H1 (cell line): ENCODE measurements at regions not wholly inside any gene's neighbourhood (a gene's known extent, or its start where the extent isn't known, plus 50 kb on each side); places are given as distances from the start of the nearest gene placed in this dataset.

ENCODE experiments used
- CTCF ChIA-PET: fragments of 300-600 bp; sonication (Branson Sonifier 250); formaldehyde crosslinking; loops from one replicate; lab custom pipeline; 2021; ENCODE audit not compliant: partially characterized antibody; lab: Charles Lee
- POLR2A ChIA-PET: fragments of 300-600 bp; sonication (Branson Sonifier 250); formaldehyde crosslinking; loops from one replicate; lab custom pipeline; 2021; ENCODE audit warnings: inconsistent platforms; ENCODE audit not compliant: partially characterized antibody; lab: Charles Lee
- DNase-seq, 2 experiments: peaks; one replicate each; pipeline versions ENCODE4 v3.0.0 to v3.0.0-alpha.2; 2010 to 2022; ENCODE audit warnings: low spot score in 2 of 2, low read depth in 1 of 2, mixed read lengths in 1 of 2
- FAIRE-seq: peaks from 2 replicates; lab custom pipeline; 2011; peaks lifted over from hg19 to GRCh38; lab: Jason Lieb, UNC
- H2AFZ ChIP-seq: 2 replicates; pipeline ENCODE4 v1.8.1; 2012; ENCODE audit warnings: low read length, inconsistent platforms
- H2AK5ac ChIP-seq: 2 replicates; pipeline ENCODE4 v1.6.1; 2013; ENCODE audit warnings: low read depth, low read length
- H2BK120ac ChIP-seq: replicated peaks from 2 replicates; pipeline ENCODE3; 2013; ENCODE audit warnings: low read depth, low read length, inconsistent platforms
- H2BK12ac ChIP-seq: 2 replicates; pipeline ENCODE4 v1.6.1; 2013; ENCODE audit warnings: low read depth, low read length
- H2BK15ac ChIP-seq: 2 replicates; pipeline ENCODE4 v1.6.1; 2013; ENCODE audit warnings: low read length
- H2BK20ac ChIP-seq: 2 replicates; pipeline ENCODE4 v1.6.1; 2013; ENCODE audit warnings: low read length
- H2BK5ac ChIP-seq: 2 replicates; pipeline ENCODE4 v1.6.1; 2013; ENCODE audit warnings: low read depth, low read length
- H3K14ac ChIP-seq: 2 replicates; pipeline ENCODE4 v1.6.1; 2013; ENCODE audit warnings: inconsistent platforms; ENCODE audit not compliant: insufficient read length
- H3K18ac ChIP-seq: 2 replicates; pipeline ENCODE4 v1.6.1; 2013; ENCODE audit warnings: low read length; ENCODE audit errors: extremely low read depth
- H3K23ac ChIP-seq: 2 replicates; pipeline ENCODE4 v1.6.1; 2013; ENCODE audit warnings: inconsistent platforms; ENCODE audit not compliant: insufficient read length
- H3K23me2 ChIP-seq: 2 replicates; pipeline ENCODE4 v1.6.1; 2013; ENCODE audit warnings: low read depth, low read length
- H3K27ac ChIP-seq: 2 replicates; pipeline ENCODE4 v1.6.1; 2011; ENCODE audit warnings: low read depth, low read length, inconsistent platforms
- H3K27me3 ChIP-seq, 4 experiments: replicated peaks in 1 of 4; 1 replicate in 1 of 4; 2 replicates in 3 of 4; pipeline versions ENCODE4 v1.6.1 to v1.8.1; 2011 to 2013; ENCODE audit warnings: low read length in 3 of 4, mild to moderate bottlenecking in 3 of 4, inconsistent platforms in 2 of 4, mixed read lengths in 2 of 4, moderate library complexity in 1 of 4; ENCODE audit not compliant: control insufficient read depth in 3 of 4, insufficient read depth in 3 of 4; ENCODE audit errors: extremely low read depth in 1 of 4
- H3K36me3 ChIP-seq, 4 experiments: 2 replicates each; pipeline versions ENCODE4 v1.6.1 to v1.8.1; 2011 to 2013; ENCODE audit warnings: mild to moderate bottlenecking in 4 of 4, low read length in 3 of 4, moderate library complexity in 2 of 4, control low read depth in 1 of 4, inconsistent platforms in 1 of 4; ENCODE audit not compliant: insufficient read depth in 4 of 4, control insufficient read depth in 2 of 4
- H3K4ac ChIP-seq: replicated peaks from 2 replicates; pipeline ENCODE3; 2013; ENCODE audit warnings: low read length, low read depth, mixed read lengths, inconsistent platforms; ENCODE audit not compliant: insufficient read length
- H3K4me1 ChIP-seq, 4 experiments: replicated peaks in 1 of 4; 1 replicate in 1 of 4; 2 replicates in 3 of 4; pipeline versions ENCODE4 v1.6.1 to v1.8.1; 2011 to 2013; ENCODE audit warnings: low read length in 3 of 4, inconsistent platforms in 2 of 4, mixed read lengths in 1 of 4; ENCODE audit not compliant: insufficient read depth in 4 of 4, control insufficient read depth in 3 of 4
- H3K4me2 ChIP-seq, 2 experiments: 2 replicates each; pipeline versions ENCODE4 v1.6.1 to v1.8.1; 2011 to 2013; ENCODE audit warnings: low read depth in 2 of 2, low read length in 2 of 2, control low read depth in 1 of 2, inconsistent platforms in 1 of 2, mild to moderate bottlenecking in 1 of 2; ENCODE audit not compliant: insufficient read depth in 1 of 2
- H3K4me3 ChIP-seq, 4 experiments: fragments of 200-600, 300-600 bp in 1 of 4; sonication (generic), shearing (Covaris generic), sonication (Bioruptor Twin) in 1 of 4; 2 replicates each; pipeline versions ENCODE4 v1.5.1 to v1.8.1; 2011 to 2016; ENCODE audit warnings: low read length in 4 of 4, low read depth in 3 of 4, control low read depth in 2 of 4, inconsistent platforms in 2 of 4, mild to moderate bottlenecking in 2 of 4, mixed read lengths in 1 of 4, moderate library complexity in 1 of 4; ENCODE audit not compliant: insufficient read depth in 2 of 4; ENCODE audit errors: extremely low read depth in 1 of 4
- H3K56ac ChIP-seq: replicated peaks from 2 replicates; pipeline ENCODE3; 2013; ENCODE audit warnings: low read depth, mild to moderate bottlenecking, mixed read lengths, low read length, inconsistent platforms; ENCODE audit not compliant: insufficient read length
- H3K79me1 ChIP-seq: 2 replicates; pipeline ENCODE4 v1.6.1; 2013; ENCODE audit warnings: low read depth, low read length, control low read depth
- H3K79me2 ChIP-seq, 2 experiments: 2 replicates each; pipeline versions ENCODE4 v1.6.1 to v1.8.1; 2012 to 2013; ENCODE audit warnings: low read length in 2 of 2, mild to moderate bottlenecking in 2 of 2, inconsistent platforms in 1 of 2; ENCODE audit not compliant: insufficient read depth in 2 of 2, control insufficient read depth in 1 of 2
- H3K9ac ChIP-seq, 4 experiments: replicated peaks in 1 of 4; 1 replicate in 1 of 4; 2 replicates in 3 of 4; pipeline versions ENCODE4 v1.6.1 to v1.8.1; 2011 to 2013; ENCODE audit warnings: low read depth in 3 of 4, low read length in 3 of 4, control low read depth in 2 of 4, mild to moderate bottlenecking in 2 of 4, moderate library complexity in 2 of 4, inconsistent platforms in 1 of 4; ENCODE audit errors: extremely low read depth in 1 of 4
- H3K9me3 ChIP-seq, 2 experiments: 2 replicates each; pipeline versions ENCODE4 v1.6.1 to v1.8.1; 2012 to 2013; ENCODE audit warnings: mild to moderate bottlenecking in 2 of 2, moderate library complexity in 2 of 2, control low read depth in 1 of 2, inconsistent platforms in 1 of 2, low read depth in 1 of 2, low read length in 1 of 2, mixed read lengths in 1 of 2; ENCODE audit not compliant: insufficient read depth in 2 of 2
- H4K20me1 ChIP-seq, 2 experiments: replicated peaks in 1 of 2; 2 replicates each; pipeline versions ENCODE3 to v1.8.1; 2011 to 2013; ENCODE audit warnings: inconsistent platforms in 2 of 2, low read length in 2 of 2, mild to moderate bottlenecking in 1 of 2; ENCODE audit not compliant: insufficient read depth in 2 of 2, control insufficient read depth in 1 of 2
- H4K5ac ChIP-seq: 2 replicates; pipeline ENCODE4 v1.6.1; 2013; ENCODE audit warnings: low read length, low read depth, mixed read lengths, inconsistent platforms; ENCODE audit not compliant: insufficient read length
- H4K8ac ChIP-seq: 2 replicates; pipeline ENCODE4 v1.8.0; 2013; ENCODE audit warnings: mild to moderate bottlenecking, moderate library complexity, low read length, inconsistent platforms; ENCODE audit not compliant: insufficient read depth; ENCODE audit errors: extremely low read depth
- H4K91ac ChIP-seq: replicated peaks from 2 replicates; pipeline ENCODE3; 2013; ENCODE audit warnings: low read length, mixed read lengths, inconsistent platforms; ENCODE audit not compliant: insufficient read length
- CEBPB ChIP-seq: IDR thresholded peaks from 2 replicates; pipeline ENCODE4 v1.6.1; 2012; ENCODE audit warnings: low read depth, low read length
- CTCF ChIP-seq, 3 experiments: IDR thresholded peaks; 1 replicate in 2 of 3; 2 replicates in 1 of 3; pipeline versions ENCODE4 v1.5.1 to v1.6.1; 2011; ENCODE audit warnings: low read length in 3 of 3, mild to moderate bottlenecking in 3 of 3, inconsistent platforms in 2 of 3, low read depth in 1 of 3, moderate library complexity in 1 of 3; ENCODE audit not compliant: insufficient read depth in 1 of 3; ENCODE audit errors: control extremely low read depth in 1 of 3
- EGR1 ChIP-seq: IDR thresholded peaks from 2 replicates; pipeline ENCODE4 v1.6.1; 2011; ENCODE audit warnings: low read depth, low read length, borderline replicate concordance
- EZH2 ChIP-seq: fragments of 200-600 bp; sonication (generic); IDR thresholded peaks from 2 replicates; pipeline ENCODE4 v1.7.1; 2012; ENCODE audit warnings: low read depth, mild to moderate bottlenecking, moderate library complexity, low read length, inconsistent platforms; ENCODE audit not compliant: severe bottlenecking
- GABPA ChIP-seq: IDR thresholded peaks from 2 replicates; pipeline ENCODE4 v1.6.1; 2011; ENCODE audit warnings: mild to moderate bottlenecking, low read length, moderate library complexity, borderline replicate concordance; ENCODE audit not compliant: insufficient read depth
- HDAC6 ChIP-seq: IDR thresholded peaks from one replicate; pipeline ENCODE4 v1.7.1; 2012; ENCODE audit warnings: low read depth, mild to moderate bottlenecking, inconsistent platforms, low read length, moderate library complexity
- KDM4A ChIP-seq: IDR thresholded peaks from one replicate; pipeline ENCODE4 v1.7.1; 2012; ENCODE audit warnings: low read depth, mild to moderate bottlenecking, moderate library complexity, low read length, inconsistent platforms; ENCODE audit not compliant: severe bottlenecking
- NRF1 ChIP-seq: IDR thresholded peaks from 2 replicates; pipeline ENCODE4 v1.6.1; 2011; ENCODE audit warnings: mild to moderate bottlenecking, low read depth, low read length, improper control_type of control experiment
- SAP30 ChIP-seq: fragments of 300-600 bp; sonication (generic); IDR thresholded peaks from 2 replicates; pipeline ENCODE4 v1.7.1; 2012; ENCODE audit warnings: low read length, moderate library complexity, mild to moderate bottlenecking, inconsistent platforms; ENCODE audit not compliant: insufficient read depth, insufficient replicate concordance
- SP2 ChIP-seq: IDR thresholded peaks from 2 replicates; pipeline ENCODE4 v1.6.1; 2012; ENCODE audit warnings: mild to moderate bottlenecking, low read length, inconsistent platforms
- TCF12 ChIP-seq: IDR thresholded peaks from 2 replicates; pipeline ENCODE4 v1.6.1; 2011; ENCODE audit warnings: low read depth, mild to moderate bottlenecking, low read length
- ZNF274 ChIP-seq: IDR thresholded peaks from 2 replicates; pipeline ENCODE4 v1.7.0; 2012; ENCODE audit warnings: low read length, borderline replicate concordance; ENCODE audit errors: extremely low read depth
- WGBS, 2 experiments: shearing (Covaris generic) in 1 of 2; methylation state at CpG; one replicate each; pipeline versions ENCODE4 v1.1.6 to v1.1.7; 2013 to 2015; ENCODE audit warnings: low lambda C conversion rate in 2 of 2, mixed read lengths in 2 of 2, inconsistent platforms in 1 of 2, low coverage in 1 of 2, missing lambda C conversion rate in 1 of 2; ENCODE audit not compliant: insufficient replicate concordance in 2 of 2, insufficient coverage in 1 of 2, insufficient read length in 1 of 2; ENCODE audit errors: extremely low coverage in 1 of 2, missing lambda C conversion rate in 1 of 2; 5-methylcytosine and 5-hydroxymethylcytosine counted together

GRCh38 chr13:59205501-59205900, 958.2 kb downstream of the DIAPH3 start:
- no peak overlapping the region for H3K4me3 ChIP-seq
- 90% methylated on average over 5 of the region's 5 CpGs; no CpG with 5 or more reads in 1 of the 2 experiments for WGBS, 2 experiments
- H4K91ac ChIP-seq: no peak overlapping the region
- H4K8ac ChIP-seq: no peak overlapping the region
- no peak overlapping the region for H3K9ac ChIP-seq
- no peaks in the 10 kb centered on the region for H3K79me2 ChIP-seq
- H3K14ac ChIP-seq: no peak overlapping the region
- H3K56ac ChIP-seq: no peak overlapping the region
- ChIA-PET POLR2A (no interaction called here), CTCF (interaction anchor here (1.0 kb wide), 1 partner anchor 29 kb away, joined by 3 read pairs; no protein-coding TSS in a partner anchor)
- no peaks in the 10 kb centered on the region for H3K4me1 ChIP-seq
- no peak overlapping the region for H3K4ac ChIP-seq
- no peak overlapping the region for H4K5ac ChIP-seq
- no peak overlapping the region for H3K23ac ChIP-seq
- H2AFZ ChIP-seq: no peak overlapping the region
- no peaks in the 10 kb centered on the region for H3K23me2 ChIP-seq
- H3K36me3 ChIP-seq: no peaks in the 10 kb centered on the region
- DNase-seq (no peak), FAIRE-seq (no peak)
- no peak overlapping the region for H2BK12ac ChIP-seq
- H2AK5ac ChIP-seq: no peak overlapping the region
- H2BK15ac ChIP-seq: no peak overlapping the region
- H3K9me3 ChIP-seq: no peaks in the 10 kb centered on the region
- no peak overlapping the region for H2BK20ac ChIP-seq
- no peaks in the 10 kb centered on the region for H3K27me3 ChIP-seq
- H3K27ac ChIP-seq: no peak overlapping the region
- H2BK120ac ChIP-seq: no peak overlapping the region
- no peak overlapping the region for H2BK5ac ChIP-seq
- H3K18ac ChIP-seq: no peak overlapping the region
- no peak overlapping the region for H3K4me2 ChIP-seq
- H4K20me1 ChIP-seq: no peaks in the 10 kb centered on the region
- no peaks in the 10 kb centered on the region for H3K79me1 ChIP-seq
- no peak for TF ChIP-seq TCF12
- TF ChIP-seq HDAC6: no peak
- TF ChIP-seq GABPA: no peak
- no peak for TF ChIP-seq EZH2
- no peak for TF ChIP-seq SAP30
- no peak for TF ChIP-seq NRF1
- TF ChIP-seq CTCF (IDR thresholded peaks at IDR 0.05; ENCODE audit: control extremely low read depth in 1 of 3, insufficient read depth in 1 of 3, low read depth in 1 of 3, low read length in 3 of 3): no peak
- TF ChIP-seq CEBPB: no peak
- no peak for TF ChIP-seq KDM4A
- TF ChIP-seq ZNF274: no peak
- no peak for TF ChIP-seq EGR1
- TF ChIP-seq SP2: no peak
